H9 (cell line): ENCODE measurements at regions not wholly inside any gene's neighbourhood (a gene's known extent, or its start where the extent isn't known, plus 50 kb on each side); places are given as distances from the start of the nearest gene placed in this dataset.

ENCODE experiments used
- DNase-seq: peaks from one replicate; pipeline ENCODE4 v3.0.0-alpha.2; 2017
- H2AFZ ChIP-seq: one replicate; pipeline ENCODE4 v1.6.1; 2013; ENCODE audit warnings: mild to moderate bottlenecking, low read length, control low read depth, moderate library complexity
- H2AK5ac ChIP-seq: 2 replicates; pipeline ENCODE4 v1.6.1; 2013; ENCODE audit warnings: low read length, control low read depth, mixed read lengths; ENCODE audit not compliant: insufficient read length
- H2BK120ac ChIP-seq: one replicate; pipeline ENCODE4 v1.6.1; 2013; ENCODE audit warnings: low read depth, mild to moderate bottlenecking, low read length, control low read depth, inconsistent platforms; ENCODE audit not compliant: poor library complexity, severe bottlenecking
- H2BK12ac ChIP-seq: 2 replicates; pipeline ENCODE4 v1.6.1; 2013; ENCODE audit warnings: low read length, control low read depth, mixed read lengths, low read depth; ENCODE audit not compliant: insufficient read length
- H2BK15ac ChIP-seq: 2 replicates; pipeline ENCODE4 v1.6.1; 2013; ENCODE audit warnings: low read depth, low read length, control low read depth
- H2BK20ac ChIP-seq: one replicate; pipeline ENCODE4 v1.6.1; 2013; ENCODE audit warnings: low read depth, mild to moderate bottlenecking, low read length, control low read depth, inconsistent platforms; ENCODE audit not compliant: poor library complexity, severe bottlenecking
- H2BK5ac ChIP-seq: 2 replicates; pipeline ENCODE4 v1.6.1; 2013; ENCODE audit warnings: low read length, control low read depth, mixed read lengths; ENCODE audit not compliant: insufficient read length
- H3K14ac ChIP-seq: 2 replicates; pipeline ENCODE4 v1.6.1; 2013; ENCODE audit warnings: low read length, control low read depth; ENCODE audit not compliant: insufficient read depth
- H3K18ac ChIP-seq: 2 replicates; pipeline ENCODE4 v1.6.1; 2013; ENCODE audit warnings: low read depth, mild to moderate bottlenecking, mixed read lengths, low read length, control low read depth; ENCODE audit not compliant: insufficient read length
- H3K23ac ChIP-seq: 2 replicates; pipeline ENCODE4 v1.6.1; 2013; ENCODE audit warnings: low read length, control low read depth, mixed read lengths, low read depth; ENCODE audit not compliant: insufficient read length
- H3K23me2 ChIP-seq: 2 replicates; pipeline ENCODE4 v1.6.1; 2013; ENCODE audit warnings: low read depth, mild to moderate bottlenecking, mixed read lengths, low read length, control low read depth; ENCODE audit not compliant: insufficient read length, poor library complexity, severe bottlenecking
- H3K27ac ChIP-seq: 2 replicates; pipeline ENCODE4 v1.5.1; 2013; ENCODE audit warnings: low read length, control low read depth, mixed read lengths, low read depth; ENCODE audit not compliant: insufficient read length
- H3K27me3 ChIP-seq: 2 replicates; pipeline ENCODE4 v1.6.1; 2013; ENCODE audit warnings: low read length, control low read depth, inconsistent platforms; ENCODE audit not compliant: insufficient read depth
- H3K4ac ChIP-seq: 2 replicates; pipeline ENCODE4 v1.6.1; 2013; ENCODE audit warnings: low read depth, mild to moderate bottlenecking, control low read depth, inconsistent platforms, low read length, moderate library complexity
- H3K4me1 ChIP-seq: 2 replicates; pipeline ENCODE4 v1.6.1; 2013; ENCODE audit warnings: low read length, control low read depth, inconsistent platforms; ENCODE audit not compliant: insufficient read depth
- H3K4me2 ChIP-seq: 2 replicates; pipeline ENCODE4 v1.6.1; 2013; ENCODE audit warnings: low read length, control low read depth, mixed read lengths; ENCODE audit not compliant: insufficient read length, insufficient read depth
- H3K56ac ChIP-seq: 2 replicates; pipeline ENCODE4 v1.6.1; 2013; ENCODE audit warnings: low read depth, mild to moderate bottlenecking, mixed read lengths, low read length, control low read depth; ENCODE audit not compliant: insufficient read length
- H3K79me1 ChIP-seq: 2 replicates; pipeline ENCODE4 v1.6.1; 2013; ENCODE audit warnings: low read depth, mild to moderate bottlenecking, moderate library complexity, low read length, control low read depth, inconsistent platforms; ENCODE audit not compliant: insufficient read depth, poor library complexity, severe bottlenecking
- H3K79me2 ChIP-seq: 2 replicates; pipeline ENCODE4 v1.6.1; 2013; ENCODE audit warnings: low read length, control low read depth, inconsistent platforms; ENCODE audit not compliant: insufficient read depth
- H3K9ac ChIP-seq: 2 replicates; pipeline ENCODE4 v1.6.1; 2013; ENCODE audit warnings: low read length, control low read depth, mixed read lengths; ENCODE audit not compliant: insufficient read length; ENCODE audit errors: extremely low read depth
- H3K9me3 ChIP-seq: one replicate; pipeline ENCODE4 v1.6.1; 2013; ENCODE audit warnings: low read depth, low read length, inconsistent platforms; ENCODE audit not compliant: control insufficient read depth
- H3T11ph ChIP-seq: one replicate; pipeline ENCODE4 v1.6.1; 2013; ENCODE audit warnings: mild to moderate bottlenecking, low read length, control low read depth, inconsistent platforms
- H4K20me1 ChIP-seq: one replicate; pipeline ENCODE4 v1.6.1; 2013; ENCODE audit not compliant: control insufficient read depth, insufficient read length, insufficient read depth
- H4K5ac ChIP-seq: 2 replicates; pipeline ENCODE4 v1.6.1; 2013; ENCODE audit warnings: low read depth, mild to moderate bottlenecking, mixed read lengths, low read length, control low read depth; ENCODE audit not compliant: insufficient read length
- H4K8ac ChIP-seq: replicated peaks from 2 replicates; pipeline ENCODE4 v1.6.1; 2013; ENCODE audit warnings: low read length, control low read depth, mixed read lengths, low read depth; ENCODE audit not compliant: insufficient read length
- H4K91ac ChIP-seq: 2 replicates; pipeline ENCODE4 v1.6.1; 2013; ENCODE audit warnings: low read depth, mild to moderate bottlenecking, moderate library complexity, mixed read lengths, low read length, control low read depth; ENCODE audit not compliant: insufficient read length
- H3K27ac Mint-ChIP-seq, 3 experiments: 2 replicates in 2 of 3; 3 replicates in 1 of 3; pipeline ENCODE4 v1.8.0; 2020 to 2021; ENCODE audit warnings: mixed read lengths in 3 of 3, mild to moderate bottlenecking in 1 of 3, moderate library complexity in 1 of 3
- H3K27me3 Mint-ChIP-seq: 2 replicates; pipeline ENCODE4 v1.8.0; 2021; ENCODE audit warnings: low read depth, mild to moderate bottlenecking, moderate library complexity, mixed read lengths
- H3K36me3 Mint-ChIP-seq, 3 experiments: 2 replicates in 2 of 3; 3 replicates in 1 of 3; pipeline ENCODE4 v1.8.0; 2020 to 2021; ENCODE audit warnings: low read depth in 3 of 3, mixed read lengths in 3 of 3; ENCODE audit not compliant: insufficient read depth in 1 of 3
- H3K4me1 Mint-ChIP-seq, 2 experiments: 2 replicates each; pipeline ENCODE4 v1.8.0; 2020; ENCODE audit warnings: mixed read lengths in 2 of 2
- H3K4me3 Mint-ChIP-seq, 2 experiments: 2 replicates in 1 of 2; 3 replicates in 1 of 2; pipeline ENCODE4 v1.8.0; 2020 to 2021; ENCODE audit warnings: mild to moderate bottlenecking in 2 of 2, mixed read lengths in 2 of 2, moderate library complexity in 1 of 2
- H3K9me3 Mint-ChIP-seq, 2 experiments: 2 replicates in 1 of 2; 3 replicates in 1 of 2; pipeline ENCODE4 v1.8.0; 2020; ENCODE audit warnings: mild to moderate bottlenecking in 2 of 2, mixed read lengths in 2 of 2, moderate library complexity in 1 of 2
- CTCF ChIP-seq: fragments of 200-600 bp; sonication (generic); conservative IDR thresholded peaks from 3 replicates; pipeline ENCODE4 v1.8.0; 2021; ENCODE audit warnings: antibody characterized with exemption, mild to moderate bottlenecking
- WGBS: extraction: QIAGEN DNeasy Blood & Tissue Kit; methylation state at CpG from one replicate; pipeline ENCODE4 v1.1.7; 2013; ENCODE audit warnings: missing lambda C conversion rate, low lambda C conversion rate, mixed read lengths; ENCODE audit not compliant: insufficient read length; ENCODE audit errors: extremely low coverage; 5-methylcytosine and 5-hydroxymethylcytosine counted together

DNA sequence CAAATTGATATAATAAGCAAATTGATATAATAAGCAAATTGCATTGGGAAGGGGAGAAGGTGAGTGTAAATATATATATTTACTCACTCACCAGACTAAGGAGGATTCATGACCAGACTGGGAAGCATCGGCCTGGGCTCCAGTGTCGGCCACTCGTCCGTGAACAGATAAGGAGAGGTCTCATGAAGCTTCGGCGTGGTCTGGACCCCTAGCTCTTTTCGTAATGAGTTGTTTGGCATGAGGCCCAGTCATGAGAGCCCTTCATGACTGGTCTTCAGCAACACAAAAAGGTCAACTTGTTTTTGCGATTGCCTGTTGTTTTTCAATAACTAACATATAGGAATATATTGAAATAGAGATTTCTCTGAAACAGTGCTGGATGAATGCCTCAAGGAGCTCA lies 222.9 kb upstream of the KCNK2 start:
- Histone ChIP-seq H3K23me2 (no peaks in the 10 kb centered on the region), H3K23ac (no peak overlapping the region), H3K14ac (no peak overlapping the region), H3K4ac (no peak overlapping the region), H2BK5ac (no peak overlapping the region), H3K27ac (no peak overlapping the region), H4K5ac (no peak overlapping the region), H2BK12ac (no peak overlapping the region), H3K9ac (no peak overlapping the region), H3K18ac (no peak overlapping the region), H2BK120ac (no peak overlapping the region), H3K4me2 (no peak overlapping the region), H4K8ac (no peak overlapping the region), H3T11ph (no peak overlapping the region), H3K79me1 (no peaks in the 10 kb centered on the region), H3K79me2 (no peaks in the 10 kb centered on the region), H3K4me1 (no peaks in the 10 kb centered on the region), H2BK15ac (no peak overlapping the region), H2AK5ac (no peak overlapping the region), H3K9me3 (no peaks in the 10 kb centered on the region), H3K56ac (no peak overlapping the region), H4K91ac (no peak overlapping the region), H4K20me1 (no peaks in the 10 kb centered on the region), H2AFZ (no peak overlapping the region), H3K27me3 (no peaks in the 10 kb centered on the region), H2BK20ac (no peak overlapping the region)
- WGBS: no CpG with 5 or more reads among the region's 8 CpGs
- H3K36me3 Mint-ChIP-seq: no peaks in the 10 kb centered on the region; a peak in 1 of 7 replicates
- DNase-seq: no peak
- no peak overlapping the region for H3K27ac Mint-ChIP-seq
- H3K4me1 Mint-ChIP-seq: no peaks in the 10 kb centered on the region
- no peak for TF ChIP-seq CTCF
- no peaks in the 10 kb centered on the region for H3K27me3 Mint-ChIP-seq
- H3K4me3 Mint-ChIP-seq: no peak overlapping the region
- peaks cover 0 to 2% of the 10 kb centered on the region in 2 experiments; a peak in 2 of 5 replicates for H3K9me3 Mint-ChIP-seq
